IgD-negative memory B cell (primary cell): ENCODE measurements at regions not wholly inside any gene's neighbourhood (a gene's known extent, or its start where the extent isn't known, plus 50 kb on each side); places are given as distances from the start of the nearest gene placed in this dataset.
A peak's percentile ranks its signal among the peaks of the same experiment; 100 is the strongest.

ENCODE experiments used
- H3K27ac Mint-ChIP-seq, 3 donors: one replicate each; pipeline ENCODE4 v1.8.0; 2020 to 2022; ENCODE audit warnings: mild to moderate bottlenecking in 3 of 3, mixed read lengths in 3 of 3, moderate library complexity in 1 of 3
- H3K27me3 Mint-ChIP-seq: one replicate; pipeline ENCODE4 v1.8.0; 2021; ENCODE audit warnings: mixed read lengths
- H3K36me3 Mint-ChIP-seq: one replicate; pipeline ENCODE4 v1.8.0; 2020; ENCODE audit warnings: mild to moderate bottlenecking, mixed read lengths
- H3K4me1 Mint-ChIP-seq, 3 donors: one replicate each; pipeline ENCODE4 v1.8.0; 2020 to 2022; ENCODE audit warnings: mixed read lengths in 3 of 3, mild to moderate bottlenecking in 1 of 3
- H3K4me3 Mint-ChIP-seq, 4 donors: one replicate each; pipeline ENCODE4 v1.8.0; 2020 to 2022; ENCODE audit warnings: mild to moderate bottlenecking in 4 of 4, mixed read lengths in 4 of 4, moderate library complexity in 3 of 4
- H3K9me3 Mint-ChIP-seq, 3 donors: one replicate each; pipeline ENCODE4 v1.8.0; 2020 to 2021; ENCODE audit warnings: mixed read lengths in 3 of 3, mild to moderate bottlenecking in 1 of 3

- Mint-ChIP-seq H3K9me3 (no peaks in the 10 kb centered on the region), H3K4me1 (no peaks in the 10 kb centered on the region), H3K27ac (no peak overlapping the region), H3K36me3 (no peaks in the 10 kb centered on the region), H3K27me3 (no peaks in the 10 kb centered on the region), H3K4me3 (no peak overlapping the region)
Measured at GRCh38 chr15:62809115-62809967, 233.2 kb upstream of the TPM1 start.

- H3K4me3 Mint-ChIP-seq: no peak overlapping the region
- no peaks in the 10 kb centered on the region for H3K27me3 Mint-ChIP-seq
- H3K4me1 Mint-ChIP-seq: no peaks in the 10 kb centered on the region
- H3K9me3 Mint-ChIP-seq: no peaks in the 10 kb centered on the region
- H3K27ac Mint-ChIP-seq: no peak overlapping the region
- H3K36me3 Mint-ChIP-seq: no peaks in the 10 kb centered on the region
Measured at GRCh38 chr15:62809968-62810260, 232.6 kb upstream of the TPM1 start.

GRCh38 chr15:62812515-62812835 is 230.1 kb upstream of the TPM1 start:
- H3K27me3 Mint-ChIP-seq: no peaks in the 10 kb centered on the region
- H3K36me3 Mint-ChIP-seq: no peaks in the 10 kb centered on the region
- no peak overlapping the region for H3K27ac Mint-ChIP-seq
- no peaks in the 10 kb centered on the region for H3K9me3 Mint-ChIP-seq
- no peaks in the 10 kb centered on the region for H3K4me1 Mint-ChIP-seq
- H3K4me3 Mint-ChIP-seq: peak overlapping the region in 1 of 4 donors; percentile 10

GRCh38 chr15:62816342-62817069 is 226.0 kb upstream of the TPM1 start:
- Mint-ChIP-seq H3K36me3 (no peaks in the 10 kb centered on the region), H3K9me3 (no peaks in the 10 kb centered on the region), H3K4me1 (no peaks in the 10 kb centered on the region), H3K4me3 (no peak overlapping the region), H3K27me3 (no peaks in the 10 kb centered on the region), H3K27ac (no peak overlapping the region)

- Mint-ChIP-seq H3K4me1 (no peaks in the 10 kb centered on the region), H3K4me3 (no peak overlapping the region), H3K36me3 (no peaks in the 10 kb centered on the region), H3K9me3 (peaks cover 0 to 2% (median 0%) of the 10 kb centered on the region in 3 donors), H3K27ac (no peak overlapping the region), H3K27me3 (peaks cover 2% of the 10 kb centered on the region)
Measured at GRCh38 chr15:62818691-62819090, 223.9 kb upstream of the TPM1 start.

- H3K27me3 Mint-ChIP-seq: peaks cover 4% of the 10 kb centered on the region
- H3K27ac Mint-ChIP-seq: no peak overlapping the region
- H3K36me3 Mint-ChIP-seq: no peaks in the 10 kb centered on the region
- no peak overlapping the region for H3K4me3 Mint-ChIP-seq
- H3K9me3 Mint-ChIP-seq: peaks cover 0 to 2% (median 0%) of the 10 kb centered on the region in 3 donors
- H3K4me1 Mint-ChIP-seq: no peaks in the 10 kb centered on the region
Measured at GRCh38 chr15:62821384-62822131, 221.0 kb upstream of the TPM1 start.

- Mint-ChIP-seq H3K9me3 (peaks cover 0 to 3% (median 0%) of the 10 kb centered on the region in 3 donors), H3K4me3 (no peak overlapping the region), H3K27me3 (peaks cover 4% of the 10 kb centered on the region), H3K27ac (no peak overlapping the region), H3K36me3 (no peaks in the 10 kb centered on the region), H3K4me1 (no peaks in the 10 kb centered on the region)
Measured at GRCh38 chr15:62822228-62822627, 220.3 kb upstream of the TPM1 start.

GRCh38 chr15:62823561-62823960 is 219.0 kb upstream of the TPM1 start:
- Mint-ChIP-seq H3K27ac (no peak overlapping the region), H3K9me3 (peaks cover 0 to 3% (median 0%) of the 10 kb centered on the region in 3 donors)

GRCh38 chr15:62824111-62825015 is 218.2 kb upstream of the TPM1 start:
- Mint-ChIP-seq H3K4me1 (peaks cover 0 to 2% (median 0%) of the 10 kb centered on the region in 3 donors), H3K4me3 (no peak overlapping the region), H3K27me3 (peaks cover 4% of the 10 kb centered on the region), H3K27ac (no peak overlapping the region), H3K9me3 (peaks cover 0 to 3% (median 0%) of the 10 kb centered on the region in 3 donors), H3K36me3 (no peaks in the 10 kb centered on the region)

More at GRCh38 chr15:62823561-62823960, 219.0 kb upstream of the TPM1 start:
- Mint-ChIP-seq H3K27me3 (peaks cover 4% of the 10 kb centered on the region), H3K4me1 (no peaks in the 10 kb centered on the region), H3K36me3 (no peaks in the 10 kb centered on the region), H3K4me3 (no peak overlapping the region)

- no peak overlapping the region for H3K27ac Mint-ChIP-seq
Measured at GRCh38 chr15:62825191-62825590, 217.4 kb upstream of the TPM1 start.

GRCh38 chr15:62826561-62826960 is 216.0 kb upstream of the TPM1 start:
- Mint-ChIP-seq H3K4me3 (no peak overlapping the region), H3K36me3 (no peaks in the 10 kb centered on the region), H3K27ac (no peak overlapping the region), H3K9me3 (peaks cover 0 to 3% (median 0%) of the 10 kb centered on the region in 3 donors), H3K27me3 (peaks cover 9% of the 10 kb centered on the region), H3K4me1 (peaks cover 0 to 2% (median 0%) of the 10 kb centered on the region in 3 donors)

More at GRCh38 chr15:62825191-62825590, 217.4 kb upstream of the TPM1 start:
- peaks cover 0 to 2% (median 0%) of the 10 kb centered on the region in 3 donors for H3K4me1 Mint-ChIP-seq
- peaks cover 0 to 3% (median 0%) of the 10 kb centered on the region in 3 donors for H3K9me3 Mint-ChIP-seq
- no peaks in the 10 kb centered on the region for H3K36me3 Mint-ChIP-seq
- no peak overlapping the region for H3K4me3 Mint-ChIP-seq
- H3K27me3 Mint-ChIP-seq: peaks cover 9% of the 10 kb centered on the region

- H3K4me3 Mint-ChIP-seq: no peak overlapping the region
- H3K4me1 Mint-ChIP-seq: peaks cover 0 to 2% (median 0%) of the 10 kb centered on the region in 3 donors
- H3K27me3 Mint-ChIP-seq: peaks cover 7% of the 10 kb centered on the region
- H3K27ac Mint-ChIP-seq: no peak overlapping the region
- peaks cover 0 to 2% (median 0%) of the 10 kb centered on the region in 3 donors for H3K9me3 Mint-ChIP-seq
- no peaks in the 10 kb centered on the region for H3K36me3 Mint-ChIP-seq
Measured at GRCh38 chr15:62828364-62828763, 214.2 kb upstream of the TPM1 start.

- peaks cover 5% of the 10 kb centered on the region for H3K27me3 Mint-ChIP-seq
- H3K4me1 Mint-ChIP-seq: peaks cover 0 to 2% (median 0%) of the 10 kb centered on the region in 3 donors
- no peaks in the 10 kb centered on the region for H3K9me3 Mint-ChIP-seq
- H3K36me3 Mint-ChIP-seq: peaks cover 3% of the 10 kb centered on the region
- no peak overlapping the region for H3K27ac Mint-ChIP-seq
- H3K4me3 Mint-ChIP-seq: no peak overlapping the region
Measured at GRCh38 chr15:62832231-62832630, 210.3 kb upstream of the TPM1 start.

- no peaks in the 10 kb centered on the region for H3K9me3 Mint-ChIP-seq
Measured at GRCh38 chr15:62833646-62834045, 208.9 kb upstream of the TPM1 start.

More at GRCh38 chr15:62833646-62834045, 208.9 kb upstream of the TPM1 start:
- H3K27ac Mint-ChIP-seq: no peak overlapping the region
- H3K36me3 Mint-ChIP-seq: peaks cover 3% of the 10 kb centered on the region
- H3K4me3 Mint-ChIP-seq: no peak overlapping the region
- H3K4me1 Mint-ChIP-seq: peaks cover 0 to 2% (median 0%) of the 10 kb centered on the region in 3 donors
- peaks cover 5% of the 10 kb centered on the region for H3K27me3 Mint-ChIP-seq
